ENCODE measurements at regions not wholly inside any gene's neighbourhood (a gene's known extent, or its start where the extent isn't known, plus 50 kb on each side); places are given as distances from the start of the nearest gene placed in this dataset.

- DNase-seq (ENCODE audit: low spot score): no peak
- no peak for TF ChIP-seq CTCF (IDR thresholded peaks at IDR 0.05; ENCODE audit: extremely low read depth, missing control alignments)
These were observed 373.7 kb downstream of the RBM43 start for GRCh38 chr2:150887926-150888325.

- DNase-seq (ENCODE audit: low spot score): no peak
- no peak for TF ChIP-seq CTCF (IDR thresholded peaks at IDR 0.05; ENCODE audit: extremely low read depth, missing control alignments)
These were observed 375.8 kb downstream of the RBM43 start for GRCh38 chr2:150885774-150886386.

- no peak for DNase-seq (ENCODE audit: low spot score)
- TF ChIP-seq CTCF (IDR thresholded peaks at IDR 0.05; ENCODE audit: extremely low read depth, missing control alignments): no peak
These were observed 376.4 kb downstream of the RBM43 start for GRCh38 chr2:150885236-150885635.

- TF ChIP-seq CTCF (IDR thresholded peaks at IDR 0.05; ENCODE audit: extremely low read depth, missing control alignments): no peak
- no peak for DNase-seq (ENCODE audit: low spot score)
These were observed 378.1 kb downstream of the RBM43 start for GRCh38 chr2:150883613-150883895.

GRCh38 chr2:150882751-150883612 lies 378.7 kb downstream of the RBM43 start:
- DNase-seq (ENCODE audit: low spot score): no peak
- TF ChIP-seq CTCF (IDR thresholded peaks at IDR 0.05; ENCODE audit: extremely low read depth, missing control alignments): no peak

GRCh38 chr2:150880986-150881385 lies 380.7 kb downstream of the RBM43 start:
- no peak for DNase-seq (ENCODE audit: low spot score)
- no peak for TF ChIP-seq CTCF (IDR thresholded peaks at IDR 0.05; ENCODE audit: extremely low read depth, missing control alignments)

GRCh38 chr2:150878356-150878755 lies 383.3 kb downstream of the RBM43 start:
- no peak for DNase-seq (ENCODE audit: low spot score)
- TF ChIP-seq CTCF (IDR thresholded peaks at IDR 0.05; ENCODE audit: extremely low read depth, missing control alignments): no peak
